SIG-M5 (cell line): ENCODE measurements at regions not wholly inside any gene's neighbourhood (a gene's known extent, or its start where the extent isn't known, plus 50 kb on each side); places are given as distances from the start of the nearest gene placed in this dataset.

Experiments
- DNase-seq: peaks from one replicate; lab custom pipeline; 2025; lab: John Stamatoyannopoulos, UW

- no peak for DNase-seq
Measured at GRCh38 chr20:50313827-50314677, 123.4 kb downstream of the CEBPB start.

- no peak for DNase-seq
Measured at GRCh38 chr20:50314678-50315335, 124.2 kb downstream of the CEBPB start.

- no peak for DNase-seq
Measured at GRCh38 chr20:50315586-50316551, 125.2 kb downstream of the CEBPB start.

- DNase-seq, result no peak
Measured at GRCh38 chr20:50317116-50317515, 126.5 kb downstream of the CEBPB start.

- DNase-seq, result no peak
Measured at GRCh38 chr20:50317609-50318008, 127.0 kb downstream of the CEBPB start.

GRCh38 chr20:50318710-50319109, 128.1 kb downstream of the CEBPB start:
- DNase-seq, result no peak

GRCh38 chr20:50320005-50320900, 129.6 kb downstream of the CEBPB start:
- DNase-seq, result no peak

- no peak for DNase-seq
Measured at GRCh38 chr20:50320901-50321796, 130.5 kb downstream of the CEBPB start.

GRCh38 chr20:50321797-50322480, 131.3 kb downstream of the CEBPB start:
- DNase-seq, result no peak

- DNase-seq, result no peak
Measured at GRCh38 chr20:50322703-50323131, 132.1 kb downstream of the CEBPB start.

- no peak for DNase-seq
Measured at GRCh38 chr20:50323209-50323608, 132.6 kb downstream of the CEBPB start.

GRCh38 chr20:50323777-50324775, 133.4 kb downstream of the CEBPB start:
- DNase-seq, result no peak

GRCh38 chr20:50325215-50325614, 134.6 kb downstream of the CEBPB start:
- no peak for DNase-seq

GRCh38 chr20:50325651-50326050, 135.0 kb downstream of the CEBPB start:
- no peak for DNase-seq

- DNase-seq, result no peak
Measured at GRCh38 chr20:50327666-50328065, 137.0 kb downstream of the CEBPB start.

GRCh38 chr20:50328222-50328979, 137.8 kb downstream of the CEBPB start:
- no peak for DNase-seq
